GM12865 (cell line): ENCODE measurements at regions not wholly inside any gene's neighbourhood (a gene's known extent, or its start where the extent isn't known, plus 50 kb on each side); places are given as distances from the start of the nearest gene placed in this dataset.

Source experiments
- DNase-seq: peaks from one replicate; pipeline ENCODE4 v3.0.0; 2010; ENCODE audit warnings: low read depth
- H3K4me3 ChIP-seq: 2 replicates; pipeline ENCODE4 v1.5.1; 2011; ENCODE audit warnings: mild to moderate bottlenecking, low read depth, low read length, control low read depth
- CTCF ChIP-seq: IDR thresholded peaks from 2 replicates; pipeline ENCODE4 v1.5.1; 2011; ENCODE audit warnings: low read length, control low read depth, low read depth, inconsistent platforms; ENCODE audit not compliant: insufficient read depth; ENCODE audit errors: missing control alignments

- TF ChIP-seq CTCF, result no peak
- DNase-seq, result no peak
- no peak overlapping the region for H3K4me3 ChIP-seq
These were observed 744.9 kb downstream of the TAF11L14 start for GRCh38 chr5:18379189-18379588.

DNA sequence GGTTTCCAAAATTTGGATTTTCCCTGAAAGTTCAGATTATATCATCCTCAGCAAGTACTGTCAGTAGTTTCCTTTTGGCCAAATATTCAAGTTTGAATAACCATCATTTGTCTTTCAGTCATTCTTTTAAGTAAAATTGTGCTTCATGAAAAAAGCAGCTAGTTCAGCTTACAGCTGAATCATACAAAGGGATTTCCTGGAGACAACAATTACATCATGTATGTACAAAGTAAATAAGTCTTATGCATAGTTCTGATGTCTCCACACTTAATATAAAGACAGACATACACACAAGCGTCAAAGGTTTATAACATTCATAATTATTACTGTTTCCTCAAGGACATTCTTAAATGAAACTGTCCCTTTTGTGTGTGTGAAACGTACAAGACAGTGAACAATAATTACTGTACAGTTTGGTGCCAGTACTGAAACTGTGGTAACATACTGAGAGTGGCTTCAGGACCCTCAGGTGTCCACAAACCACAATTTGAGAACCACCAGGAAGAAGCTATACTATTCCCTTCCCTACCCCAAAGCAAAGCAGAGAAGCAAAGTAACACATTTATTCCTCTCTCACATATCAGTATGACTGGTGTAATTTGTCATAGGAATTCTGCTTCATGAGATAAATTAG, 746.6 kb downstream of the TAF11L14 start:
- DNase-seq, result no peak
- TF ChIP-seq CTCF, result no peak
- no peak overlapping the region for H3K4me3 ChIP-seq

- peak; percentile 80 for TF ChIP-seq CTCF
- DNase-seq, result peak; percentile 38
- H3K4me3 ChIP-seq, result no peak overlapping the region
These were observed 759.5 kb downstream of the TAF11L14 start for GRCh38 chr5:18393565-18394442.

GRCh38 chr5:18394443-18394804, 760.2 kb downstream of the TAF11L14 start:
- DNase-seq, result no peak
- no peak for TF ChIP-seq CTCF
- H3K4me3 ChIP-seq, result no peak overlapping the region

DNA sequence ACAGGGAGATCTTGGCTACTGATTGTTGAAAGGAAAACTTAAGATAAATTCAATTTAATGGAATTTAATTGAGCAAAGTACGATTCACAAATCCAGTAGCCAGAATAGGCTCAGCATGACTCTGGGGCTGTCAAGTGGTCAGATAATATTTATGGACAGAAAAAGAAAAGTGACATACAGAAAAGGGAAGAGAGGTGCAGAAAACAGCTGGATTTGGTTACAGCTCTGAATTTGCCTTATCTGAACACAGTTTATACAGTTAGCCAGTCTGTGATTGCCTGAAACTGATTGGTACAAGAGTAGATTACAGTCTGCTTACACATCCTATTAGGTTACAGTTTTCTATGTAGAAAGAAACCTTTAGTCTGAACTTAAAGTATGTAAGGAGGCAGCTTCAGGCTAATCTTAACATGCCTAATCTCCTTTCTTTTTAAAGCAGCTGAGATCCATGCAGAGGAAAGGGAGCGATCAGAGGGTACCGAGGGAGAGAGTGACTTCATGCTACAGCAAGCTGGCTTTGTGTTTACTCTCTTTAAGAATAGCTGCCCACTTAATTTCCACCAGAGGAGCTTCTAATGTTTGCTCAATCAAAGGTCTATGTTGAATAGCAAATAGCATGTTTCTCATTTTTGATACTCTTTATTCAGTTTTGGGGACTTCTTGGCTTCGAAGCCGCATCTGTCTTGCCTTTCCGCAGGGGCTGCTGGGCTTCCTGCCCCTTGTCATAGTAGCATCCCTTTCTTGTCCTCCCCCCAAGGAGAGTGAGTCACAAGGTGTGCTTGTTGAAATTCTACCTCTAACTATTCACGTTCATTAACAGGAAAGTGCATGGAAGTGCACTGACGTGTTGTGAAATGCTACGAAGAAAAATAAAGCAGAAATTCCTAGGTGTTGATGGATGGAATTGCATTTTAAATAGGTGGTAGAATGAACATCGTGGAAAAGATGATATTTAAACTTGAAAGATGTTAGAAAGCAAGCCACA, 761.2 kb downstream of the TAF11L14 start:
- no peak for DNase-seq
- no peak overlapping the region for H3K4me3 ChIP-seq
- no peak for TF ChIP-seq CTCF

DNA sequence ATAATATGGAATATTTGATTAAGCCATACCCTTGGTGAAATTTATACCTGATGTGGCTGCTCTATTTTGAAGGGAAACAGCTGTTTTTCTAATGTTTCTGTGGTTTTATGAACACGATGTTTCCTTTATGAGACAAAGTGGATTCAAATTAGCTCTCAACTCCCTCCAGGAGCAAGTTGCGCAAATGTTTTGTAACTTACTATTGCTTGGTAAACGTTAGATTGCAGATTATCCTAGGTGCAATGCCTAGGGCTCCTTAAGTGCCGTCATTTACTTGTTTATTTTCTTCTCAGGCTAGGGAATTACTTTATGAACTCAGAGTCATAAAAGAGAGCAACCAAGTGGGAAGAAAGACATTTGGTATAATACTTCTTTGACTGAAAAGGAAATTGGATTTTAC, 763.1 kb downstream of the TAF11L14 start:
- H3K4me3 ChIP-seq, result no peak overlapping the region
- no peak for TF ChIP-seq CTCF
- DNase-seq, result no peak
